ENCODE measurements at regions not wholly inside any gene's neighbourhood (a gene's known extent, or its start where the extent isn't known, plus 50 kb on each side); places are given as distances from the start of the nearest gene placed in this dataset.

- H3K4me1 ChIP-seq (ENCODE audit: control insufficient read depth, insufficient read depth, low read length): peaks cover 12% of the 10 kb centered on the region
- TF ChIP-seq ELK4 (IDR thresholded peaks at IDR 0.05; ENCODE audit: borderline replicate concordance, low read depth, low read length): no peak
- no peak for TF ChIP-seq ZNF19 (tag by site-specific recombination; IDR thresholded peaks at IDR 0.05; ENCODE audit: low read depth)
- no peak for TF ChIP-seq ZNF488 (tag by site-specific recombination; IDR thresholded peaks at IDR 0.05)
- no peak for TF ChIP-seq ZNF416 (tag by site-specific recombination; IDR thresholded peaks at IDR 0.05)
- no peak for TF ChIP-seq ZNF184 (tag by site-specific recombination; IDR thresholded peaks at IDR 0.05)
- TF ChIP-seq ZNF792 (tag by site-specific recombination; IDR thresholded peaks at IDR 0.05): no peak
- TF ChIP-seq ZNF239 (tag by site-specific recombination; IDR thresholded peaks at IDR 0.05): no peak
- no peak for TF ChIP-seq ZNF513 (tag by site-specific recombination; IDR thresholded peaks at IDR 0.05)
- no peak for TF ChIP-seq ZNF561 (tag by site-specific recombination; IDR thresholded peaks at IDR 0.05; ENCODE audit: borderline replicate concordance)
- TF ChIP-seq ZNF324 (tag by site-specific recombination; IDR thresholded peaks at IDR 0.05): no peak
- no peak for TF ChIP-seq ZNF514 (tag by site-specific recombination; IDR thresholded peaks at IDR 0.05)
- TF ChIP-seq, protein P1, sequence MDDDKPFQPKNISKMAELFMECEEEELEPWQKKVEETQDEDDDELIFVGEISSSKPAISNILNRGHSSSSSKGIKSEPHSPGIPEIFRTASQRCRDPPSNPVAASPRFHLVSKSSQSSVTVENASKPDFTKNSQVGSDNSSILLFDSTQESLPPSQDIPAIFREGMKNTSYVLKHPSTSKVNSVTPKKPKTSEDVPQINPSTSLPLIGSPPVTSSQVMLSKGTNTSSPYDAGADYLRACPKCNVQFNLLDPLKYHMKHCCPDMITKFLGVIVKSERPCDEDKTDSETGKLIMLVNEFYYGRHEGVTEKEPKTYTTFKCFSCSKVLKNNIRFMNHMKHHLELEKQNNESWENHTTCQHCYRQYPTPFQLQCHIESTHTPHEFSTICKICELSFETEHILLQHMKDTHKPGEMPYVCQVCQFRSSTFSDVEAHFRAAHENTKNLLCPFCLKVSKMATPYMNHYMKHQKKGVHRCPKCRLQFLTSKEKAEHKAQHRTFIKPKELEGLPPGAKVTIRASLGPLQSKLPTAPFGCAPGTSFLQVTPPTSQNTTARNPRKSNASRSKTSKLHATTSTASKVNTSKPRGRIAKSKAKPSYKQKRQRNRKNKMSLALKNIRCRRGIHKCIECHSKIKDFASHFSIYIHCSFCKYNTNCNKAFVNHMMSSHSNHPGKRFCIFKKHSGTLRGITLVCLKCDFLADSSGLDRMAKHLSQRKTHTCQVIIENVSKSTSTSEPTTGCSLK (tag by site-specific recombination; IDR thresholded peaks at IDR 0.05): no peak
- TF ChIP-seq HIC1 (tag by site-specific recombination; IDR thresholded peaks at IDR 0.05): no peak
- no peak for TF ChIP-seq ZNF629 (tag by site-specific recombination; IDR thresholded peaks at IDR 0.05)
- no peak for TF ChIP-seq ZBTB6 (tag by site-specific recombination; IDR thresholded peaks at IDR 0.05)
- TF ChIP-seq ZNF248 (tag by site-specific recombination; IDR thresholded peaks at IDR 0.05): no peak
- TF ChIP-seq, protein P2, sequence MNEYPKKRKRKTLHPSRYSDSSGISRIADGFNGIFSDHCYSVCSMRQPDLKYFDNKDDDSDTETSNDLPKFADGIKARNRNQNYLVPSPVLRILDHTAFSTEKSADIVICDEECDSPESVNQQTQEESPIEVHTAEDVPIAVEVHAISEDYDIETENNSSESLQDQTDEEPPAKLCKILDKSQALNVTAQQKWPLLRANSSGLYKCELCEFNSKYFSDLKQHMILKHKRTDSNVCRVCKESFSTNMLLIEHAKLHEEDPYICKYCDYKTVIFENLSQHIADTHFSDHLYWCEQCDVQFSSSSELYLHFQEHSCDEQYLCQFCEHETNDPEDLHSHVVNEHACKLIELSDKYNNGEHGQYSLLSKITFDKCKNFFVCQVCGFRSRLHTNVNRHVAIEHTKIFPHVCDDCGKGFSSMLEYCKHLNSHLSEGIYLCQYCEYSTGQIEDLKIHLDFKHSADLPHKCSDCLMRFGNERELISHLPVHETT (tag by site-specific recombination; IDR thresholded peaks at IDR 0.05): no peak
- no peak for TF ChIP-seq ZNF510 (tag by site-specific recombination; IDR thresholded peaks at IDR 0.05; ENCODE audit: insufficient replicate concordance)
- TF ChIP-seq BCL11B (tag by site-specific recombination; IDR thresholded peaks at IDR 0.05; ENCODE audit: low read depth): no peak
- no peak for TF ChIP-seq ZNF223 (tag by site-specific recombination; IDR thresholded peaks at IDR 0.05)
- ChIA-PET POLR2A (no interaction called here), CTCF (no interaction called here)
- H3K4me3 ChIP-seq (ENCODE audit: low read depth, low read length): no peak overlapping the region
- no peaks in the 10 kb centered on the region for H3K36me3 ChIP-seq (ENCODE audit: control insufficient read depth in 2 of 2, insufficient read depth in 1 of 2, low read length in 2 of 2)
- no peak overlapping the region for H3K27ac ChIP-seq (ENCODE audit: extremely low read depth, low read depth, low read length)
- H3K9me3 ChIP-seq (ENCODE audit: control insufficient read depth, insufficient read depth, low read depth, low read length): no peaks in the 10 kb centered on the region
These were observed 1325.8 kb downstream of the TBC1D22A start for GRCh38 chr22:48088251-48088650.
